ENCODE measurements at regions not wholly inside any gene's neighbourhood (a gene's known extent, or its start where the extent isn't known, plus 50 kb on each side); places are given as distances from the start of the nearest gene placed in this dataset.

DNA sequence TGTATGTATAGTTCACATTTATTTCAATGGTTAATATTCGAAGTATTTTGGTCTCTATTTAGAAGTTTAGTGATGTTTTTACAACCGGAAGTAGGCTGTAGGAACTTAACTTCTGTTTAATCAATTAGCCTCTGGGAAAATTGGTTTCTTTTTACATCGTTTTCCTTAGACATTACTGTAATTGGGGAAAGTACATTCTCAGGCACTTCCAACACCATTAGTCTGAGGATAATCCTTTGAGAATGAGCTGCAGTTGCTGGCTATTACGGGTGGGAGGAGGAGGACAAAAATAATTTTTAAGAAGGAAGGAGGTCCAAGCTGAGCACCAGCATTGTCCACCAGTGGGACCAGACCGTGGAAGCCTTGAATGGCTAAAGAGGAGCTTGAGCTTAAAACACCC lies 70.4 kb upstream of the ST3GAL5 start:
- DNase-seq (ENCODE audit: extremely low spot score, unreplicated experiment), result no peak
- peaks cover 4% of the 10 kb centered on the region for H3K9me3 Mint-ChIP-seq
- TF ChIP-seq, protein P1, sequence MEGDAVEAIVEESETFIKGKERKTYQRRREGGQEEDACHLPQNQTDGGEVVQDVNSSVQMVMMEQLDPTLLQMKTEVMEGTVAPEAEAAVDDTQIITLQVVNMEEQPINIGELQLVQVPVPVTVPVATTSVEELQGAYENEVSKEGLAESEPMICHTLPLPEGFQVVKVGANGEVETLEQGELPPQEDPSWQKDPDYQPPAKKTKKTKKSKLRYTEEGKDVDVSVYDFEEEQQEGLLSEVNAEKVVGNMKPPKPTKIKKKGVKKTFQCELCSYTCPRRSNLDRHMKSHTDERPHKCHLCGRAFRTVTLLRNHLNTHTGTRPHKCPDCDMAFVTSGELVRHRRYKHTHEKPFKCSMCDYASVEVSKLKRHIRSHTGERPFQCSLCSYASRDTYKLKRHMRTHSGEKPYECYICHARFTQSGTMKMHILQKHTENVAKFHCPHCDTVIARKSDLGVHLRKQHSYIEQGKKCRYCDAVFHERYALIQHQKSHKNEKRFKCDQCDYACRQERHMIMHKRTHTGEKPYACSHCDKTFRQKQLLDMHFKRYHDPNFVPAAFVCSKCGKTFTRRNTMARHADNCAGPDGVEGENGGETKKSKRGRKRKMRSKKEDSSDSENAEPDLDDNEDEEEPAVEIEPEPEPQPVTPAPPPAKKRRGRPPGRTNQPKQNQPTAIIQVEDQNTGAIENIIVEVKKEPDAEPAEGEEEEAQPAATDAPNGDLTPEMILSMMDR (conservative IDR thresholded peaks at IDR 0.05), result no peak
- peaks cover 11% of the 10 kb centered on the region for H3K4me1 Mint-ChIP-seq (ENCODE audit: unreplicated experiment)
- no peak overlapping the region for H3K27ac Mint-ChIP-seq
- H3K27me3 Mint-ChIP-seq, result no peaks in the 10 kb centered on the region
- H3K4me3 Mint-ChIP-seq, result no peak overlapping the region
- no peaks in the 10 kb centered on the region for H3K36me3 Mint-ChIP-seq

GRCh38 chr2:85958731-85959130 lies 69.9 kb upstream of the ST3GAL5 start:
- Mint-ChIP-seq H3K36me3 (no peaks in the 10 kb centered on the region), H3K27ac (no peak overlapping the region), H3K4me3 (no peak overlapping the region), H3K27me3 (no peaks in the 10 kb centered on the region), H3K4me1 (ENCODE audit: unreplicated experiment) (peaks cover 13% of the 10 kb centered on the region), H3K9me3 (peaks cover 4% of the 10 kb centered on the region)
- TF ChIP-seq, protein P1 (conservative IDR thresholded peaks at IDR 0.05), result no peak
- peak; percentile 52 for DNase-seq (ENCODE audit: extremely low spot score, unreplicated experiment)

DNA sequence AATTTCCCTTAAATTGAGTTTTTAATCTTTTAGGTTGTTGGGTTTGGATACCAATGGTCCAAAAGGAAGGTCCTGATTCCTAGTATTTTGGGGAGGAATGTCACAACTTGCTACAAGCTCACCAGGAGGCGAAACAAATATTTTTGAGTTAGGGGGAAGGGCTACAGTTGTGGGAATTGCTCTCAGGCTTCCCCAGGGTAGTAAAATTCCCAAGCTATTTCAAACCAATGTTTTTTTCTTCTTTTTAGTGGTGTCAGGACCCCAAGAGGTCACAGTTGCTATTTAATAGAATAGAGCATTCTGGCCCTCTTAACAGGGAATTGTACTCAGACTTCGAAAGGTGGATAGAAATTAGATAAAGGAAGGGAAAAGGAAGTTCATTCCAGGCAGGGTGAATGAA lies 68.5 kb upstream of the ST3GAL5 start:
- Mint-ChIP-seq H3K27ac (no peak overlapping the region), H3K4me3 (no peak overlapping the region), H3K9me3 (peaks cover 2% of the 10 kb centered on the region), H3K27me3 (no peaks in the 10 kb centered on the region), H3K4me1 (ENCODE audit: unreplicated experiment) (peaks cover 21% of the 10 kb centered on the region), H3K36me3 (no peaks in the 10 kb centered on the region)
- no peak for DNase-seq (ENCODE audit: extremely low spot score, unreplicated experiment)
- TF ChIP-seq, protein P1 (conservative IDR thresholded peaks at IDR 0.05), result no peak

DNA sequence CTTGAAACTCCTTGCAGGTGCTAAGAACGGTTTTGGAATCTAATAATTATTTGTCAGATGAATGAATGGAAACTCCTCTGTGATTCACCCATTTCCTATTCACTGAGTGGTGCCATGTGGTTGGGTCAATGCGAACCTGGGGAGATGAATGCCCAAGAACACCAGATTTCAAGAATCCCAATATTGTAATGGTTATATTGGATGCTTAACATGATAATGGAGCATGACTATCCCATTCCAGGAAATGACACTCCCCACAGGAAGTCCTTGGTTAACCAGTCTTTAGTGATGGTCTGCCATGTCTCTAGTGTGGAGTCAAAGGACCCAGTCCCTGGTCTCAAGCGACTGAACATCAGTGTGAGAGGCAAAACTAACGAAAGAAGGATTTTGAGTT lies 67.9 kb upstream of the ST3GAL5 start:
- Mint-ChIP-seq H3K4me1 (ENCODE audit: unreplicated experiment) (peaks cover 25% of the 10 kb centered on the region), H3K4me3 (no peak overlapping the region), H3K27ac (no peak overlapping the region), H3K9me3 (no peaks in the 10 kb centered on the region), H3K36me3 (no peaks in the 10 kb centered on the region), H3K27me3 (no peaks in the 10 kb centered on the region)
- no peak for DNase-seq (ENCODE audit: extremely low spot score, unreplicated experiment)
- TF ChIP-seq, protein P1 (conservative IDR thresholded peaks at IDR 0.05), result no peak

- Mint-ChIP-seq H3K4me1 (ENCODE audit: unreplicated experiment) (peaks cover 26% of the 10 kb centered on the region), H3K9me3 (no peaks in the 10 kb centered on the region), H3K36me3 (no peaks in the 10 kb centered on the region), H3K27ac (peak overlapping the region; percentile 76), H3K4me3 (no peak overlapping the region), H3K27me3 (no peaks in the 10 kb centered on the region)
- TF ChIP-seq, protein P1 (conservative IDR thresholded peaks at IDR 0.05), result no peak
- no peak for DNase-seq (ENCODE audit: extremely low spot score, unreplicated experiment)
These were observed 66.0 kb upstream of the ST3GAL5 start for GRCh38 chr2:85954590-85955458.

Data from type B pancreatic cell (in vitro differentiated cells).